ENCODE measurements at regions not wholly inside any gene's neighbourhood (a gene's known extent, or its start where the extent isn't known, plus 50 kb on each side); places are given as distances from the start of the nearest gene placed in this dataset.

- TF ChIP-seq CTCF (IDR thresholded peaks at IDR 0.05): no peak
- TF ChIP-seq ZFX (IDR thresholded peaks at IDR 0.05; ENCODE audit: borderline replicate concordance): no peak
- H3K27ac ChIP-seq: no peak overlapping the region
Measured at GRCh38 chr4:126616795-126617194, 1016.0 kb upstream of the INTU start.

- H3K27ac ChIP-seq: no peak overlapping the region
- TF ChIP-seq CTCF (IDR thresholded peaks at IDR 0.05) (peak; percentile 76), ZFX (IDR thresholded peaks at IDR 0.05; ENCODE audit: borderline replicate concordance) (no peak)
Measured at GRCh38 chr4:126627255-126627654, 1005.5 kb upstream of the INTU start.

GRCh38 chr4:126628933-126629332, 1003.8 kb upstream of the INTU start:
- H3K27ac ChIP-seq: no peak overlapping the region
- TF ChIP-seq ZFX (IDR thresholded peaks at IDR 0.05; ENCODE audit: borderline replicate concordance): no peak
- TF ChIP-seq CTCF (IDR thresholded peaks at IDR 0.05): no peak

GRCh38 chr4:126630230-126630629, 1002.5 kb upstream of the INTU start:
- TF ChIP-seq ZFX (IDR thresholded peaks at IDR 0.05; ENCODE audit: borderline replicate concordance) (no peak), CTCF (IDR thresholded peaks at IDR 0.05) (no peak)
- no peak overlapping the region for H3K27ac ChIP-seq

- TF ChIP-seq ZFX (IDR thresholded peaks at IDR 0.05; ENCODE audit: borderline replicate concordance): no peak
- TF ChIP-seq CTCF (IDR thresholded peaks at IDR 0.05): no peak
Measured at GRCh38 chr4:126633306-126633705, 999.5 kb upstream of the INTU start.

GRCh38 chr4:126637706-126638105, 995.1 kb upstream of the INTU start:
- no peak overlapping the region for H3K27ac ChIP-seq
- TF ChIP-seq CTCF (IDR thresholded peaks at IDR 0.05) (no peak), ZFX (IDR thresholded peaks at IDR 0.05; ENCODE audit: borderline replicate concordance) (no peak)

More at GRCh38 chr4:126633306-126633705, 999.5 kb upstream of the INTU start:
- H3K27ac ChIP-seq: no peak overlapping the region

GRCh38 chr4:126647320-126647719, 985.4 kb upstream of the INTU start:
- no peak for TF ChIP-seq CTCF (IDR thresholded peaks at IDR 0.05)
- no peak for TF ChIP-seq ZFX (IDR thresholded peaks at IDR 0.05; ENCODE audit: borderline replicate concordance)
- H3K27ac ChIP-seq: no peak overlapping the region

All from 22Rv1 (cell line).